Parathyroid adenoma (tissue), 2 donors: ENCODE measurements at regions not wholly inside any gene's neighbourhood (a gene's known extent, or its start where the extent isn't known, plus 50 kb on each side); places are given as distances from the start of the nearest gene placed in this dataset.
"Not testable (repeated sequence)": the region's sequence is repeated elsewhere in the genome, so short reads cannot be mapped to it uniquely, and the experiment has no call there.

ENCODE experiments used
- H2AFZ ChIP-seq: fragments of 300-600 bp; sonication (generic); one replicate; pipeline ENCODE4 v1.7.0; 2017; ENCODE audit warnings: antibody characterized with exemption, mild to moderate bottlenecking
- H3K27ac ChIP-seq: fragments of 300-600 bp; sonication (generic); one replicate; pipeline ENCODE4 v1.7.0; 2017
- H3K27me3 ChIP-seq: fragments of 300-600 bp; sonication (generic); one replicate; pipeline ENCODE4 v1.7.0; 2017; ENCODE audit warnings: low read length; ENCODE audit not compliant: control insufficient read depth, insufficient read depth
- H3K36me3 ChIP-seq: fragments of 300-600 bp; sonication (generic); one replicate; pipeline ENCODE4 v1.7.0; 2017; ENCODE audit warnings: low read length; ENCODE audit not compliant: control insufficient read depth, insufficient read depth
- H3K4me1 ChIP-seq: fragments of 300-600 bp; sonication (generic); one replicate; pipeline ENCODE4 v1.7.0; 2017; ENCODE audit warnings: control low read depth
- H3K4me2 ChIP-seq: fragments of 300-600 bp; sonication (generic); one replicate; pipeline ENCODE4 v1.7.0; 2017; ENCODE audit warnings: low read length
- H3K4me3 ChIP-seq: fragments of 300-600 bp; sonication (generic); one replicate; pipeline ENCODE4 v1.7.0; 2017; ENCODE audit warnings: low read depth, low read length
- H3K79me2 ChIP-seq: fragments of 300-600 bp; sonication (generic); one replicate; pipeline ENCODE4 v1.7.0; 2017; ENCODE audit warnings: control low read depth
- H3K9ac ChIP-seq: fragments of 300-600 bp; sonication (generic); one replicate; pipeline ENCODE4 v1.7.0; 2017; ENCODE audit warnings: mild to moderate bottlenecking
- H3K9me3 ChIP-seq: fragments of 300-600 bp; sonication (generic); one replicate; pipeline ENCODE4 v1.7.0; 2017; ENCODE audit warnings: low read length; ENCODE audit not compliant: control insufficient read depth
- CTCF ChIP-seq: fragments of 300-600 bp; sonication (generic); IDR thresholded peaks from one replicate; pipeline ENCODE4 v1.7.0; 2017; ENCODE audit warnings: antibody characterized with exemption, mild to moderate bottlenecking
- donor health status: primary hyperparathyroidism.

GRCh38 chr3:182327196-182327681 is 466.1 kb upstream of the ATP11B start:
- no peak overlapping the region for H3K9ac ChIP-seq
- no peaks in the 10 kb centered on the region for H3K9me3 ChIP-seq
- H3K4me3 ChIP-seq: no peak overlapping the region
- H3K79me2 ChIP-seq: no peaks in the 10 kb centered on the region
- H3K4me2 ChIP-seq: no peak overlapping the region
- no peaks in the 10 kb centered on the region for H3K36me3 ChIP-seq
- no peak overlapping the region for H3K27ac ChIP-seq
- no peaks in the 10 kb centered on the region for H3K27me3 ChIP-seq
- TF ChIP-seq CTCF: no peak
- no peaks in the 10 kb centered on the region for H3K4me1 ChIP-seq
- no peak overlapping the region for H2AFZ ChIP-seq

GRCh38 chr3:182330646-182331045 is 462.7 kb upstream of the ATP11B start:
- no peaks in the 10 kb centered on the region for H3K9me3 ChIP-seq
- H3K4me1 ChIP-seq: no peaks in the 10 kb centered on the region
- TF ChIP-seq CTCF: no peak
- no peak overlapping the region for H3K4me2 ChIP-seq
- H3K79me2 ChIP-seq: no peaks in the 10 kb centered on the region
- H3K9ac ChIP-seq: no peak overlapping the region
- no peaks in the 10 kb centered on the region for H3K36me3 ChIP-seq
- no peak overlapping the region for H2AFZ ChIP-seq
- no peak overlapping the region for H3K27ac ChIP-seq
- no peak overlapping the region for H3K4me3 ChIP-seq
- no peaks in the 10 kb centered on the region for H3K27me3 ChIP-seq

- no peaks in the 10 kb centered on the region for H3K9me3 ChIP-seq
- no peak for TF ChIP-seq CTCF
- no peaks in the 10 kb centered on the region for H3K4me1 ChIP-seq
Observed at GRCh38 chr3:182331341-182331740, 462.0 kb upstream of the ATP11B start.

GRCh38 chr3:182342252-182342651 is 451.1 kb upstream of the ATP11B start:
- H3K36me3 ChIP-seq: no peaks in the 10 kb centered on the region
- no peak overlapping the region for H3K9ac ChIP-seq
- no peaks in the 10 kb centered on the region for H3K27me3 ChIP-seq
- H3K27ac ChIP-seq: no peak overlapping the region
- no peak for TF ChIP-seq CTCF
- H3K9me3 ChIP-seq: no peaks in the 10 kb centered on the region
- H3K79me2 ChIP-seq: no peaks in the 10 kb centered on the region
- no peaks in the 10 kb centered on the region for H3K4me1 ChIP-seq
- H3K4me2 ChIP-seq: no peak overlapping the region
- H2AFZ ChIP-seq: no peak overlapping the region
- no peak overlapping the region for H3K4me3 ChIP-seq

More at GRCh38 chr3:182331341-182331740, 462.0 kb upstream of the ATP11B start:
- Histone ChIP-seq H3K27ac (no peak overlapping the region), H3K9ac (no peak overlapping the region), H3K36me3 (no peaks in the 10 kb centered on the region), H3K4me2 (no peak overlapping the region), H2AFZ (no peak overlapping the region), H3K27me3 (no peaks in the 10 kb centered on the region), H3K79me2 (no peaks in the 10 kb centered on the region), H3K4me3 (no peak overlapping the region)

- H2AFZ ChIP-seq, H3K79me2 ChIP-seq, H3K36me3 ChIP-seq, H3K27ac ChIP-seq, H3K9ac ChIP-seq, H3K4me1 ChIP-seq, H3K9me3 ChIP-seq, H3K4me2 ChIP-seq, H3K27me3 ChIP-seq, H3K4me3 ChIP-seq: not testable (repeated sequence)
Observed at GRCh38 chr3:182344026-182344425, 449.3 kb upstream of the ATP11B start.
